Inferior parietal cortex (tissue), 1 donor: ENCODE measurements at regions not wholly inside any gene's neighbourhood (a gene's known extent, or its start where the extent isn't known, plus 50 kb on each side); places are given as distances from the start of the nearest gene placed in this dataset.

Experiments
- DNase-seq: peaks from one replicate; pipeline ENCODE4 v3.0.0-alpha.2; 2016; ENCODE audit errors: extremely low spot score

- no peak for DNase-seq
These were observed 49.9 kb downstream of the SYNE3 start for GRCh38 chr14:95466506-95466905.

- no peak for DNase-seq
These were observed 50.5 kb downstream of the SYNE3 start for GRCh38 chr14:95465936-95466335.

- DNase-seq, result no peak
These were observed 51.1 kb downstream of the SYNE3 start for GRCh38 chr14:95465358-95465757.

- DNase-seq, result no peak
These were observed 51.9 kb downstream of the SYNE3 start for GRCh38 chr14:95464514-95464913.

- DNase-seq, result no peak
These were observed 52.3 kb downstream of the SYNE3 start for GRCh38 chr14:95464103-95464502.

- DNase-seq, result no peak
These were observed 53.1 kb downstream of the SYNE3 start for GRCh38 chr14:95463171-95463901.

- no peak for DNase-seq
These were observed 54.0 kb downstream of the SYNE3 start for GRCh38 chr14:95462491-95462890.

- peak; percentile 66 for DNase-seq
These were observed 55.6 kb downstream of the SYNE3 start for GRCh38 chr14:95460647-95461478.

GRCh38 chr14:95458906-95459305 lies 57.5 kb downstream of the SYNE3 start:
- DNase-seq, result no peak

- DNase-seq, result no peak
These were observed 58.0 kb downstream of the SYNE3 start for GRCh38 chr14:95458459-95458858.

GRCh38 chr14:95456281-95456680 lies 60.2 kb downstream of the SYNE3 start:
- no peak for DNase-seq

- DNase-seq, result no peak
These were observed 61.2 kb downstream of the SYNE3 start for GRCh38 chr14:95455246-95455645.

- DNase-seq, result no peak
These were observed 62.8 kb downstream of the SYNE3 start for GRCh38 chr14:95453713-95453980.

GRCh38 chr14:95452893-95453712 lies 63.3 kb downstream of the SYNE3 start:
- DNase-seq, result no peak

GRCh38 chr14:95452176-95452892 lies 64.1 kb downstream of the SYNE3 start:
- no peak for DNase-seq

- DNase-seq, result no peak
These were observed 67.3 kb downstream of the SYNE3 start for GRCh38 chr14:95449131-95449530.

GRCh38 chr14:95446470-95446869 lies 70.0 kb downstream of the SYNE3 start:
- DNase-seq, result no peak

- DNase-seq, result no peak
These were observed 70.8 kb downstream of the SYNE3 start for GRCh38 chr14:95445676-95446075.

- no peak for DNase-seq
These were observed 71.3 kb downstream of the SYNE3 start for GRCh38 chr14:95445161-95445560.

GRCh38 chr14:95444132-95445129 lies 72.0 kb downstream of the SYNE3 start:
- no peak for DNase-seq

- DNase-seq, result peak; percentile 93
These were observed 73.8 kb downstream of the SYNE3 start for GRCh38 chr14:95442633-95443021.
